SK-N-SH treated with all-trans-retinoic acid at 6 μM for 48 hours (cell line): ENCODE measurements at regions not wholly inside any gene's neighbourhood (a gene's known extent, or its start where the extent isn't known, plus 50 kb on each side); places are given as distances from the start of the nearest gene placed in this dataset.

Experiments used
- ATAC-seq: fragments of 200-7000 bp; cut with Tn5 transposase; 3 replicates; pipeline ENCODE4 v1.9.1; 2020; ENCODE audit warnings: mild to moderate bottlenecking, moderate library complexity
- ARNTL ChIP-seq: fragments of 450-650 bp; formaldehyde crosslinking; IDR thresholded peaks from 2 replicates; pipeline ENCODE4 v1.5.0; 2020; ENCODE audit warnings: low read depth, mild to moderate bottlenecking, moderate library complexity, borderline replicate concordance
- BACH2 ChIP-seq: fragments of 250-450 bp; sonication (Bioruptor Pico); IDR thresholded peaks from 2 replicates; pipeline ENCODE4 v1.9.0; 2021; ENCODE audit warnings: mild to moderate bottlenecking, borderline replicate concordance
- CREB5 ChIP-seq: fragments of 250-450 bp; sonication (Bioruptor Pico); IDR thresholded peaks from 2 replicates; pipeline ENCODE4 v1.5.1; 2020; ENCODE audit warnings: low read depth, mild to moderate bottlenecking, moderate library complexity
- CSRNP3 ChIP-seq: fragments of 250-450 bp; sonication (Bioruptor Pico); IDR thresholded peaks from 2 replicates; pipeline ENCODE4 v1.5.1; 2021; ENCODE audit warnings: mild to moderate bottlenecking, moderate library complexity
- ESRRG ChIP-seq: fragments of 250-450 bp; sonication (Bioruptor Pico); IDR thresholded peaks from 2 replicates; pipeline ENCODE4 v1.6.1; 2021; ENCODE audit warnings: mild to moderate bottlenecking
- GLIS3 ChIP-seq: fragments of 250-450 bp; sonication (Bioruptor Pico); IDR thresholded peaks from 2 replicates; pipeline ENCODE4 v1.5.0; 2020; ENCODE audit warnings: mild to moderate bottlenecking, moderate library complexity
- ISL1 ChIP-seq: fragments of 250-450 bp; sonication (Bioruptor Pico); IDR thresholded peaks from 2 replicates; pipeline ENCODE4 v2.1.2; 2022; ENCODE audit warnings: mild to moderate bottlenecking, moderate library complexity
- OSR1 ChIP-seq: fragments of 250-450 bp; sonication (Bioruptor Pico); IDR thresholded peaks from 2 replicates; pipeline ENCODE4 v1.8.0; 2022; ENCODE audit warnings: moderate library complexity, mild to moderate bottlenecking, inconsistent platforms
- PATZ1 ChIP-seq: fragments of 250-450 bp; sonication (Bioruptor Pico); IDR thresholded peaks from 2 replicates; pipeline ENCODE4 v1.8.0; 2020; ENCODE audit warnings: mild to moderate bottlenecking, moderate library complexity, borderline replicate concordance
- POU6F1 ChIP-seq: fragments of 250-450 bp; sonication (Bioruptor Pico); IDR thresholded peaks from 2 replicates; pipeline ENCODE4 v1.8.0; 2021; ENCODE audit warnings: low read depth, mild to moderate bottlenecking, moderate library complexity, borderline replicate concordance
- PPARA ChIP-seq: fragments of 250-450 bp; sonication (Bioruptor Pico); IDR thresholded peaks from 2 replicates; pipeline ENCODE4 v1.5.0; 2020; ENCODE audit warnings: mild to moderate bottlenecking, borderline replicate concordance
- RARB ChIP-seq: fragments of 250-450 bp; sonication (Bioruptor Pico); IDR thresholded peaks from 2 replicates; pipeline ENCODE4 v1.8.0; 2021; ENCODE audit warnings: mild to moderate bottlenecking, moderate library complexity
- SNAI2 ChIP-seq: fragments of 250-450 bp; sonication (Bioruptor Pico); IDR thresholded peaks from 2 replicates; pipeline ENCODE4 v1.5.0; 2020; ENCODE audit warnings: mild to moderate bottlenecking, moderate library complexity
- TCF4 ChIP-seq: fragments of 250-450 bp; sonication (Bioruptor Pico); IDR thresholded peaks from 2 replicates; pipeline ENCODE4 v1.8.0; 2021; ENCODE audit warnings: mild to moderate bottlenecking, moderate library complexity, borderline replicate concordance
- TOX ChIP-seq: fragments of 250-450 bp; sonication (Bioruptor Pico); IDR thresholded peaks from 2 replicates; pipeline ENCODE4 v1.8.0; 2021; ENCODE audit warnings: mild to moderate bottlenecking, moderate library complexity, borderline replicate concordance
- TSHZ2 ChIP-seq: fragments of 250-450 bp; sonication (Bioruptor Pico); IDR thresholded peaks from 2 replicates; pipeline ENCODE4 v1.5.0; 2020; ENCODE audit warnings: mild to moderate bottlenecking, moderate library complexity
- ZC3H10 ChIP-seq: fragments of 250-450 bp; sonication (Bioruptor Pico); IDR thresholded peaks from 2 replicates; pipeline ENCODE4 v1.5.1; 2021; ENCODE audit warnings: mild to moderate bottlenecking, moderate library complexity
- ZNF565 ChIP-seq: fragments of 450-650 bp; formaldehyde crosslinking; conservative IDR thresholded peaks from 2 replicates; pipeline ENCODE4 v1.5.0; 2020; ENCODE audit warnings: low read depth, mild to moderate bottlenecking, moderate library complexity
- ZNF70 ChIP-seq: fragments of 450-650 bp; formaldehyde crosslinking; IDR thresholded peaks from 2 replicates; pipeline ENCODE4 v1.5.0; 2020; ENCODE audit warnings: mild to moderate bottlenecking, moderate library complexity
- ZNF8 ChIP-seq: fragments of 450-650 bp; formaldehyde crosslinking; IDR thresholded peaks from 2 replicates; pipeline ENCODE4 v1.5.0; 2020; ENCODE audit warnings: mild to moderate bottlenecking, moderate library complexity

- no peak for ATAC-seq
- TF ChIP-seq TCF4 (CRISPR knock-in tag) (no peak), CSRNP3 (no peak)
Observed at GRCh38 chr11:25214535-25215176, 717.8 kb downstream of the LUZP2 start.

GRCh38 chr11:25218036-25218435 lies 721.2 kb downstream of the LUZP2 start:
- no peak for ATAC-seq
- no peak for TF ChIP-seq TOX (CRISPR knock-in tag)
- TF ChIP-seq OSR1 = no peak
- TF ChIP-seq ZC3H10 (CRISPR knock-in tag) = no peak
- TF ChIP-seq POU6F1 (CRISPR knock-in tag) = no peak
- TF ChIP-seq ARNTL (CRISPR knock-in tag) = no peak
- TF ChIP-seq PATZ1 (CRISPR knock-in tag) = no peak
- no peak for TF ChIP-seq GLIS3 (CRISPR knock-in tag)
- TF ChIP-seq RARB = no peak
- TF ChIP-seq ZNF70 (CRISPR knock-in tag) = no peak
- no peak for TF ChIP-seq BACH2
- TF ChIP-seq PPARA (CRISPR knock-in tag) = no peak
- TF ChIP-seq ESRRG = no peak
- TF ChIP-seq CREB5 = no peak
- TF ChIP-seq TSHZ2 = no peak
- no peak for TF ChIP-seq ISL1

- no peak for ATAC-seq
- TF ChIP-seq GLIS3 (CRISPR knock-in tag) = no peak
- TF ChIP-seq ESRRG = no peak
- no peak for TF ChIP-seq SNAI2 (CRISPR knock-in tag)
- no peak for TF ChIP-seq ISL1
- TF ChIP-seq TSHZ2 = no peak
- TF ChIP-seq CSRNP3 = no peak
- TF ChIP-seq TOX (CRISPR knock-in tag) = no peak
- TF ChIP-seq ZNF8 = no peak
- TF ChIP-seq RARB = no peak
- no peak for TF ChIP-seq ARNTL (CRISPR knock-in tag)
- TF ChIP-seq ZNF565 (CRISPR knock-in tag) = no peak
- no peak for TF ChIP-seq CREB5
- TF ChIP-seq OSR1 = no peak
- no peak for TF ChIP-seq BACH2
- no peak for TF ChIP-seq PPARA (CRISPR knock-in tag)
Observed at GRCh38 chr11:25225078-25225477, 728.2 kb downstream of the LUZP2 start.
